ENCODE measurements at regions not wholly inside any gene's neighbourhood (a gene's known extent, or its start where the extent isn't known, plus 50 kb on each side); places are given as distances from the start of the nearest gene placed in this dataset.

- H3K9me3 Mint-ChIP-seq, result peaks cover 13% of the 10 kb centered on the region
- peaks cover 5% of the 10 kb centered on the region for H3K36me3 Mint-ChIP-seq (ENCODE audit: low read depth)
- no peak for DNase-seq
- peaks cover 3% of the 10 kb centered on the region for H3K27me3 Mint-ChIP-seq (ENCODE audit: low read depth, poor library complexity)
- no peak overlapping the region for H3K4me3 Mint-ChIP-seq
- H3K4me1 Mint-ChIP-seq, result peaks cover 12% of the 10 kb centered on the region
- H3K27ac Mint-ChIP-seq, result no peak overlapping the region
- TF ChIP-seq, protein P1, sequence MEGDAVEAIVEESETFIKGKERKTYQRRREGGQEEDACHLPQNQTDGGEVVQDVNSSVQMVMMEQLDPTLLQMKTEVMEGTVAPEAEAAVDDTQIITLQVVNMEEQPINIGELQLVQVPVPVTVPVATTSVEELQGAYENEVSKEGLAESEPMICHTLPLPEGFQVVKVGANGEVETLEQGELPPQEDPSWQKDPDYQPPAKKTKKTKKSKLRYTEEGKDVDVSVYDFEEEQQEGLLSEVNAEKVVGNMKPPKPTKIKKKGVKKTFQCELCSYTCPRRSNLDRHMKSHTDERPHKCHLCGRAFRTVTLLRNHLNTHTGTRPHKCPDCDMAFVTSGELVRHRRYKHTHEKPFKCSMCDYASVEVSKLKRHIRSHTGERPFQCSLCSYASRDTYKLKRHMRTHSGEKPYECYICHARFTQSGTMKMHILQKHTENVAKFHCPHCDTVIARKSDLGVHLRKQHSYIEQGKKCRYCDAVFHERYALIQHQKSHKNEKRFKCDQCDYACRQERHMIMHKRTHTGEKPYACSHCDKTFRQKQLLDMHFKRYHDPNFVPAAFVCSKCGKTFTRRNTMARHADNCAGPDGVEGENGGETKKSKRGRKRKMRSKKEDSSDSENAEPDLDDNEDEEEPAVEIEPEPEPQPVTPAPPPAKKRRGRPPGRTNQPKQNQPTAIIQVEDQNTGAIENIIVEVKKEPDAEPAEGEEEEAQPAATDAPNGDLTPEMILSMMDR (IDR thresholded peaks at IDR 0.05), result no peak
Observed at GRCh38 chr17:14446825-14447224, 145.9 kb downstream of the HS3ST3B1 start.

DNA sequence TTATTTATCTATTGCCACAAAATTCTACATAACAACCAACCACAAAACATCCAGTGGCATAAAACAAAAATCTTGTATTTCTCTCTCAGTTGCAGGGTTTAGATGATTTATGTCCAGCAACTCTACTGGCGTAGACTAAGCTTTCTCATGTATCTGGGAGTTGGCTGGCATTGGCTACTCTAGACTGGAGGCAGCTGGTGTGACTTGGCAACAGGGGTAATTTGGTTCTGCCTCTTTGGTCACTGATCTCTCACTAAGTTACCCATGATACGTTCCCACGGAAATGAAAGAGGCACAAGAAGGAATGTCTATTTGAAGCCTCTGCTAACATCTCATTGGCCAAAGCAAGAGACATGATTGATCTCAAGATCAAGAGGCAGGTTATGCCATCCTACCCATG lies 144.0 kb downstream of the HS3ST3B1 start:
- H3K4me1 Mint-ChIP-seq, result peaks cover 12% of the 10 kb centered on the region
- no peak overlapping the region for H3K27ac Mint-ChIP-seq
- no peak overlapping the region for H3K4me3 Mint-ChIP-seq
- no peak for DNase-seq
- TF ChIP-seq, protein P1 (IDR thresholded peaks at IDR 0.05), result no peak
- H3K27me3 Mint-ChIP-seq (ENCODE audit: low read depth, poor library complexity), result peaks cover 3% of the 10 kb centered on the region
- peaks cover 5% of the 10 kb centered on the region for H3K36me3 Mint-ChIP-seq (ENCODE audit: low read depth)
- H3K9me3 Mint-ChIP-seq, result peaks cover 13% of the 10 kb centered on the region

DNA sequence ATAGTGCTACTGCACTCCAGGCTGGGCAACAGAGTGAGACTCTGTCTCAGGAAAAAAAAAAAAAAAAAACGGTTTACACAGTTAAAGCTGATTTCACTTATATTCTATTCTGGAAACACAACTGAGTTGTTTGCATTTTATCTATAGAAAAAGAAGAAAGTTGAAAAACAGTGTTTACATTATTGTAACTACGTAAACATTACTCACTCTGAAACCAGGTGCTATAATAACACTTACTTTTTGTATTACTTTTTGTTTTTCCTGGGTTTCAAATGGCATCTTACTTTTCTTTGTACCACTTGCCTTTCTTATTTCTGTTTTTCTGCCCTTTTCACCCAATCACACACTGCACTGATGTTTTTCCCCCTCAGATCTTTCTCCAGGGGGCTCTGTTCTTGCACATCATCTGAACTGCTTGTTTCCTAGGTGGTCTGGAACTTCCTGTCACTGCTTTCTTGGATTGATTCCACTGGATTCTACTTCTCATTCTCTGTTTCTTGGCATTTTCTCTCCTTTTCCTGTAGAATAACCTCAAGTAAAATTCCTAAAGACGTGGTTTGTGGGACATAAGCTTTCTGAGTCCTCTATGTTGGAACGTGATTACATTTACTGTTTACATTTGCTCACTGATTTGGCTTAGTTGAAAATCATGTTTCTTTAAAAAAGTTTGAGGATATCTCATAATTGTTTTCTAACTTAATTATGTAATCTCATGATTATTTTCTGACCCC lies 142.1 kb downstream of the HS3ST3B1 start:
- peaks cover 12% of the 10 kb centered on the region for H3K4me1 Mint-ChIP-seq
- peaks cover 3% of the 10 kb centered on the region for H3K27me3 Mint-ChIP-seq (ENCODE audit: low read depth, poor library complexity)
- H3K4me3 Mint-ChIP-seq, result no peak overlapping the region
- TF ChIP-seq, protein P1 (IDR thresholded peaks at IDR 0.05), result no peak
- peaks cover 13% of the 10 kb centered on the region for H3K9me3 Mint-ChIP-seq
- H3K36me3 Mint-ChIP-seq (ENCODE audit: low read depth), result peaks cover 5% of the 10 kb centered on the region
- no peak overlapping the region for H3K27ac Mint-ChIP-seq
- no peak for DNase-seq

DNA sequence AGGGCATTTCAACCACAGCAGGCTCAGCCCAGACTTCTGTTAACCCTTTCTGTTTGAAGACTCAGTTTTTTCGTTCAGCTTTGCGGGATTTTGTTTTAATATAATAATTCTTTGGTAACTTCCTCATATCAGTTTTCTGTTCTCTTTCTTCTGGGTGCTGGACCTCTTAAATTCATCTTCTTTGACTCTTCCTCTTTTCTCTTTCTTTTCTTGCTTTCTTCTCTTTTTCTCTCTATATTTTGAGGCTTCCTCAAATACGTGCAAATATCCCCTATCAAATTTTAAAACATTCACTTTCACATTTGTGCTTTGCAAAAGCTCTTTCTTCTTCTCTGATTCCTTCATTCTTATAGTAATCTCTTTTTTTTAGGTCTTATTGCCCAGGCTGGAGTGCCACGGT lies 136.3 kb downstream of the HS3ST3B1 start:
- DNase-seq, result no peak
- Mint-ChIP-seq H3K27me3 (ENCODE audit: low read depth, poor library complexity) (no peaks in the 10 kb centered on the region), H3K36me3 (ENCODE audit: low read depth) (no peaks in the 10 kb centered on the region), H3K27ac (no peak overlapping the region), H3K9me3 (no peaks in the 10 kb centered on the region), H3K4me1 (peaks cover 12% of the 10 kb centered on the region), H3K4me3 (no peak overlapping the region)
- TF ChIP-seq, protein P1 (IDR thresholded peaks at IDR 0.05), result no peak

DNA sequence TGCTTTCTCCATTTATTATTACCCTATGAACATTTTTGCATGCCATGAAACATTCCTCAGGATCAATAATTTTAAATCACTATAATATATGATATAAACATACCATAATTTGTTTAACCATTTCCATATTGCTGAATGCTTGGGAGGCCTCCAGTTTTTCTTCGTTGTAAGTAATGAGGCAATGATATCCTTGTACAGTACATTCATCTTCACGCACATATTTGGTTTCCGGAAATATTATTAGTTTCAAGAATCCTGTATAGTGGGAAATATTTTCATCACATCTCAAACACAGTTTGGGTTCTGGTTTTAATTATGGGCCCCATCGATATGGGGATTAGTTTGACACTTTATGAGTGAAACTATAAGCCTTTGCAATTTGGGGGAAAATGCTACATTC lies 135.4 kb downstream of the HS3ST3B1 start:
- DNase-seq, result no peak
- Mint-ChIP-seq H3K27me3 (ENCODE audit: low read depth, poor library complexity) (peaks cover 3% of the 10 kb centered on the region), H3K36me3 (ENCODE audit: low read depth) (no peaks in the 10 kb centered on the region), H3K4me1 (peaks cover 12% of the 10 kb centered on the region), H3K27ac (no peak overlapping the region), H3K4me3 (no peak overlapping the region), H3K9me3 (no peaks in the 10 kb centered on the region)
- TF ChIP-seq, protein P1 (IDR thresholded peaks at IDR 0.05), result no peak

DNA sequence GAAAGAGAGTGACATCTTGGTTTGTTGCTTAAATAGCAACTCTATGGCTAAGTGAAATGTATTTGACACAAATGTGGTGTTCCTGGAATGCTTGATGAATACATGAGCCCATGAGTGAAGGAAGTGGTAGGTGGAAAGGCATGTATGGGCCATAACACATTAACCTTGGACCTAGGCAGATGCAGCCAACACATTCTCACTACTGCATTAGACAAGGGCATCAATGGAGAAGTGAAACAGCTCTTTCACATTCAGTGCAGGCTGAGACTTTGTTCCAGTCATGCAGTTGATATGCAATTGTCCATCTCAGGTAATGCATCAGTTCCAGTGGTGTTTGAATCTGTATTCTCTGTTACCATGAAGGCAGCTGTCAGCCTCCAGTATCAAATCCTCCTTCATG lies 133.6 kb downstream of the HS3ST3B1 start:
- no peaks in the 10 kb centered on the region for H3K9me3 Mint-ChIP-seq
- TF ChIP-seq, protein P1 (IDR thresholded peaks at IDR 0.05), result no peak
- H3K4me3 Mint-ChIP-seq, result no peak overlapping the region
- DNase-seq, result no peak
- peaks cover 17% of the 10 kb centered on the region for H3K4me1 Mint-ChIP-seq
- no peak overlapping the region for H3K27ac Mint-ChIP-seq
- no peaks in the 10 kb centered on the region for H3K36me3 Mint-ChIP-seq (ENCODE audit: low read depth)
- peaks cover 3% of the 10 kb centered on the region for H3K27me3 Mint-ChIP-seq (ENCODE audit: low read depth, poor library complexity)

Data from nephron progenitor cell (in vitro differentiated cells).